ENCODE measurements at regions not wholly inside any gene's neighbourhood (a gene's known extent, or its start where the extent isn't known, plus 50 kb on each side); places are given as distances from the start of the nearest gene placed in this dataset.
A peak's percentile ranks its signal among the peaks of the same experiment; 100 is the strongest.
"Not testable (repeated sequence)": the region's sequence is repeated elsewhere in the genome, so short reads cannot be mapped to it uniquely, and the experiment has no call there.

GRCh38 chr3:139189943-139190342 is 145.3 kb upstream of the PRR23C start:
- Histone ChIP-seq H3F3A (ENCODE audit: low read depth) (no peaks in the 10 kb centered on the region), H3K79me2 (ENCODE audit: low read depth) (no peaks in the 10 kb centered on the region), H4K20me1 (ENCODE audit: low read depth) (no peaks in the 10 kb centered on the region), H3K36me3 (no peaks in the 10 kb centered on the region), H2AFZ (replicated peaks) (no peak overlapping the region), H3K9me3 (ENCODE audit: low read depth) (no peaks in the 10 kb centered on the region), H3K4me2 (no peak overlapping the region), H3K27me3 (no peaks in the 10 kb centered on the region), H3K4me3 (no peak overlapping the region), H3K9ac (no peak overlapping the region), H3K4me1 (no peaks in the 10 kb centered on the region), H3K27ac (no peak overlapping the region)
- TF ChIP-seq CTCF (IDR thresholded peaks at IDR 0.05) (no peak), EZH2phosphoT487 (IDR thresholded peaks at IDR 0.05) (no peak), EZH2 (IDR thresholded peaks at IDR 0.05) (no peak)
- DNase-seq (ENCODE audit: low spot score) = no peak
- Mint-ChIP-seq H3K36me3 (peaks cover under 1% of the 10 kb centered on the region), H3K27ac (no peak overlapping the region), H3K4me1 (no peaks in the 10 kb centered on the region), H3K9me3 (peaks cover 6% of the 10 kb centered on the region), H3K27me3 (ENCODE audit: insufficient read depth, low read depth) (peaks cover 2% of the 10 kb centered on the region), H3K4me3 (no peak overlapping the region)

GRCh38 chr3:139194421-139194820 is 149.4 kb upstream of the MRPS22 start:
- not testable (repeated sequence) for H3F3A ChIP-seq (ENCODE audit: low read depth); H3K36me3 Mint-ChIP-seq; H3K9me3 ChIP-seq (ENCODE audit: low read depth)

GRCh38 chr3:139196146-139196545 is 147.7 kb upstream of the MRPS22 start:
- not testable (repeated sequence) for H3K27me3 ChIP-seq; H3K27me3 Mint-ChIP-seq (ENCODE audit: insufficient read depth, low read depth); H3K36me3 Mint-ChIP-seq; H3K4me2 ChIP-seq; H3K9me3 ChIP-seq (ENCODE audit: low read depth); H3K36me3 ChIP-seq; H3K27ac Mint-ChIP-seq; H3K27ac ChIP-seq; H4K20me1 ChIP-seq (ENCODE audit: low read depth); H2AFZ ChIP-seq (replicated peaks); H3K4me3 Mint-ChIP-seq; H3K4me3 ChIP-seq; H3K4me1 Mint-ChIP-seq; H3K9ac ChIP-seq; H3K4me1 ChIP-seq; DNase-seq (ENCODE audit: low spot score); H3F3A ChIP-seq (ENCODE audit: low read depth); H3K79me2 ChIP-seq (ENCODE audit: low read depth)
- peaks cover 21% of the 10 kb centered on the region for H3K9me3 Mint-ChIP-seq

More at GRCh38 chr3:139194421-139194820, 149.4 kb upstream of the MRPS22 start:
- not testable (repeated sequence) for H3K79me2 ChIP-seq (ENCODE audit: low read depth); DNase-seq (ENCODE audit: low spot score); H3K4me3 ChIP-seq; H3K4me2 ChIP-seq; H3K27me3 ChIP-seq; H3K27ac ChIP-seq; H3K36me3 ChIP-seq; H4K20me1 ChIP-seq (ENCODE audit: low read depth); H3K9ac ChIP-seq; H3K27me3 Mint-ChIP-seq (ENCODE audit: insufficient read depth, low read depth); H3K4me3 Mint-ChIP-seq; H3K27ac Mint-ChIP-seq; H3K4me1 ChIP-seq; H3K4me1 Mint-ChIP-seq; H2AFZ ChIP-seq (replicated peaks)
- peaks cover 21% of the 10 kb centered on the region for H3K9me3 Mint-ChIP-seq

- peaks cover 4% of the 10 kb centered on the region for H3K27me3 Mint-ChIP-seq (ENCODE audit: insufficient read depth, low read depth)
- no peak overlapping the region for H3K4me2 ChIP-seq
- H3K4me3 Mint-ChIP-seq = no peak overlapping the region
- no peak overlapping the region for H2AFZ ChIP-seq (replicated peaks)
- H3K27me3 ChIP-seq = no peaks in the 10 kb centered on the region
- H3K4me3 ChIP-seq = no peak overlapping the region
- no peaks in the 10 kb centered on the region for H3K9me3 ChIP-seq (ENCODE audit: low read depth)
- H3K36me3 ChIP-seq = no peaks in the 10 kb centered on the region
- no peaks in the 10 kb centered on the region for H3F3A ChIP-seq (ENCODE audit: low read depth)
- H3K27ac Mint-ChIP-seq = peak overlapping the region; percentile 9
- no peak overlapping the region for H3K9ac ChIP-seq
- no peaks in the 10 kb centered on the region for H3K4me1 ChIP-seq
- DNase-seq (ENCODE audit: low spot score) = no peak
- peaks cover 1% of the 10 kb centered on the region for H3K4me1 Mint-ChIP-seq
- peaks cover 21% of the 10 kb centered on the region for H3K9me3 Mint-ChIP-seq
- no peaks in the 10 kb centered on the region for H4K20me1 ChIP-seq (ENCODE audit: low read depth)
- H3K36me3 Mint-ChIP-seq = peaks cover 2% of the 10 kb centered on the region
- H3K27ac ChIP-seq = no peak overlapping the region
- no peak for TF ChIP-seq EZH2phosphoT487 (IDR thresholded peaks at IDR 0.05)
- no peak for TF ChIP-seq CTCF (IDR thresholded peaks at IDR 0.05)
- TF ChIP-seq EZH2 (IDR thresholded peaks at IDR 0.05) = no peak
- H3K79me2 ChIP-seq (ENCODE audit: low read depth) = no peaks in the 10 kb centered on the region
These were observed 146.6 kb upstream of the MRPS22 start for GRCh38 chr3:139197251-139197650.

Data from neural progenitor cell (in vitro differentiated cells).